Tibial nerve (tissue), 4 donors: ENCODE measurements at regions not wholly inside any gene's neighbourhood (a gene's known extent, or its start where the extent isn't known, plus 50 kb on each side); places are given as distances from the start of the nearest gene placed in this dataset.

Source experiments
- EP300 ChIP-seq, 2 donors: sonication (generic); formaldehyde crosslinking; IDR thresholded peaks; one replicate each; pipeline ENCODE4 v1.6.1; 2017; ENCODE audit warnings: antibody characterized with exemption in 2 of 2, mild to moderate bottlenecking in 1 of 2
- TF ChIP-seq, protein P1 (sequence below), 5 experiments: fragments of 200-600 bp in 3 of 5; fragments of 450-650 bp in 2 of 5; sonication (generic) in 3 of 5; IDR thresholded peaks; one replicate each; pipeline ENCODE4 v1.5.1; 2016 to 2019; ENCODE audit warnings: antibody characterized with exemption in 5 of 5, mild to moderate bottlenecking in 3 of 5, moderate library complexity in 2 of 5

DNA sequence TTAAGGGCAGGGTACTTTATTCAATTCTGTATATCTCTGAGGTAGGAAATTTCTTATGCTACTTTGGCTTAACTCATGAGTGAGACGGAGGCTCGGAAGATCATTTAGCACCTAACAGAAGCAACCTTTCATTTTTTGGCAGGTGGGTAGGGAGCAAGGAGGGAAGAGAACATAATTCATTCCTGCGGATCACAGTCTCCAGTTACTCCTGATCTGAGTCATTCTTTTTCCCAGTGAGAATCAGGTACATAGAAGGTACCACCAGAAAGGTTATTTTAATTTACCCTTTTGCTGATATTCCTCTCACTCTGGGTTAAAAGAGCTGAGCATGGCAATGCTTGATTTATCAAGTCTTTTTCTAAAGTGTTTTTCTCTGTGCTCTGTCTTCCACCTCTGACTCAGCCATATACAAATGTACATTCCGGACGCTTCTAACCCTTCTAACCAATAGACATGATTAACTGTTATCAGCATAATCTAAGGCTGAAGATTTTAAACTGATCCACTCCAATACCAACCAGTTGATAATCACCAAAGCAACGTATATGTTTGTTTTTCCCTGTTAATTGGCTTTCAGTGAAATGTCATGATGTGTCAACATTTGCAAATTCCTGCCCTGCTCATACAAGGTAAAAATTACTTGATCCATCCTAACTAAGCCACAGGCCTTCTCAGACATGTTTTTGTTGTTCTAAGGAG lies 271.7 kb downstream of the DUSP10 start:
- TF ChIP-seq, protein P1, sequence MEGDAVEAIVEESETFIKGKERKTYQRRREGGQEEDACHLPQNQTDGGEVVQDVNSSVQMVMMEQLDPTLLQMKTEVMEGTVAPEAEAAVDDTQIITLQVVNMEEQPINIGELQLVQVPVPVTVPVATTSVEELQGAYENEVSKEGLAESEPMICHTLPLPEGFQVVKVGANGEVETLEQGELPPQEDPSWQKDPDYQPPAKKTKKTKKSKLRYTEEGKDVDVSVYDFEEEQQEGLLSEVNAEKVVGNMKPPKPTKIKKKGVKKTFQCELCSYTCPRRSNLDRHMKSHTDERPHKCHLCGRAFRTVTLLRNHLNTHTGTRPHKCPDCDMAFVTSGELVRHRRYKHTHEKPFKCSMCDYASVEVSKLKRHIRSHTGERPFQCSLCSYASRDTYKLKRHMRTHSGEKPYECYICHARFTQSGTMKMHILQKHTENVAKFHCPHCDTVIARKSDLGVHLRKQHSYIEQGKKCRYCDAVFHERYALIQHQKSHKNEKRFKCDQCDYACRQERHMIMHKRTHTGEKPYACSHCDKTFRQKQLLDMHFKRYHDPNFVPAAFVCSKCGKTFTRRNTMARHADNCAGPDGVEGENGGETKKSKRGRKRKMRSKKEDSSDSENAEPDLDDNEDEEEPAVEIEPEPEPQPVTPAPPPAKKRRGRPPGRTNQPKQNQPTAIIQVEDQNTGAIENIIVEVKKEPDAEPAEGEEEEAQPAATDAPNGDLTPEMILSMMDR (IDR thresholded peaks at IDR 0.05) = no peak
- no peak for TF ChIP-seq EP300 (IDR thresholded peaks at IDR 0.05)
